Tibial nerve (tissue), 3 donors: ENCODE measurements at regions not wholly inside any gene's neighbourhood (a gene's known extent, or its start where the extent isn't known, plus 50 kb on each side); places are given as distances from the start of the nearest gene placed in this dataset.

Experiments used
- CTCF ChIP-seq, 5 experiments: fragments of 200-600 bp in 3 of 5; fragments of 450-650 bp in 2 of 5; sonication (generic) in 3 of 5; IDR thresholded peaks; one replicate each; pipeline ENCODE4 v1.5.1; 2016 to 2019; ENCODE audit warnings: antibody characterized with exemption in 5 of 5, mild to moderate bottlenecking in 3 of 5, moderate library complexity in 2 of 5
- POLR2A ChIP-seq, 2 donors: fragments of 450-650 bp; IDR thresholded peaks; one replicate each; pipeline ENCODE4 v1.6.1; 2017; ENCODE audit warnings: antibody characterized with exemption in 2 of 2, mild to moderate bottlenecking in 2 of 2, moderate library complexity in 2 of 2

- TF ChIP-seq CTCF (IDR thresholded peaks at IDR 0.05), result no peak
- no peak for TF ChIP-seq POLR2A (IDR thresholded peaks at IDR 0.05)
Observed at GRCh38 chr9:118059484-118060278, 355.5 kb downstream of the TLR4 start.
